SW480 (cell line): ENCODE measurements at regions not wholly inside any gene's neighbourhood (a gene's known extent, or its start where the extent isn't known, plus 50 kb on each side); places are given as distances from the start of the nearest gene placed in this dataset.

Experiments used
- DNase-seq: peaks from one replicate; pipeline ENCODE4 v3.0.0-alpha.2; 2016; ENCODE audit warnings: low spot score

- DNase-seq, result peak; percentile 97
Measured at GRCh38 chr21:35256468-35256988, 207.4 kb upstream of the RUNX1 start.

DNA sequence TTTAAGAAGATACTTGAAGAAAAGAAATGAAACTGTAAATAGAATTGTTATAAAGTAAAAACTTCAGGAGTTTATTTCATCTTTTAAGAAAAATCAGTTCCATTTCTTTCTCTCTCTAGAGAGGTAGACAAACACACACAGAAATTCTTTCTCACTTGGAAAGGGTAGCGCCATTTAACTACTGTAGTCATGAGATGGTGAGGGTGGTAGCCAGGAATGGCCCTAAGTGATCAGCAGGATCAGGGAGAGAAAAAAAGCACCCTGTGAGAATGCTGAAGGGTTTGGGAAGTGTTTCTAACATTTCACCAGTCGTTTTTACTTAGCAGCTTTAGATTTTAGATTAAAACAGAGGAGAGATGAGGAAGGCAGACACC, 205.7 kb upstream of the RUNX1 start:
- no peak for DNase-seq

GRCh38 chr21:35254006-35254764, 205.1 kb upstream of the RUNX1 start:
- peak; percentile 44 for DNase-seq

DNA sequence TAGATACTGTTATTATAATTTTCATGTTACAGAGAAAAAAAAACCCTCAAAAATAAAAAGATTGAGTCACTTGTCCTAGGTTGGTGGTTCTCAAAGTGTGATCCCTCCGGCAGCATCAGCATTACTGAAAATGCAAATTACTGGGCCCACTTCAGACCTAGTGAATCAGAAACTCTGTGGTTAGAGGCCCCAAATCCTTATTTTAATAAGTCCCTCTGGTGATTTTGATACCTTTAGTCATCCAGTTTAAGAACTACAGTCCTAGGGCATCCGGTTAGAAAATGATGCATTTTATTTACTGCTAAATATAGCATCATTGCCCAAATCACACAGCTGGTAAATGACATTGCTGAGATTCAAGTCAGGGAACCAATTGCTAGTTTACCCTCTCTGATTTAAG, 203.7 kb upstream of the RUNX1 start:
- no peak for DNase-seq

DNA sequence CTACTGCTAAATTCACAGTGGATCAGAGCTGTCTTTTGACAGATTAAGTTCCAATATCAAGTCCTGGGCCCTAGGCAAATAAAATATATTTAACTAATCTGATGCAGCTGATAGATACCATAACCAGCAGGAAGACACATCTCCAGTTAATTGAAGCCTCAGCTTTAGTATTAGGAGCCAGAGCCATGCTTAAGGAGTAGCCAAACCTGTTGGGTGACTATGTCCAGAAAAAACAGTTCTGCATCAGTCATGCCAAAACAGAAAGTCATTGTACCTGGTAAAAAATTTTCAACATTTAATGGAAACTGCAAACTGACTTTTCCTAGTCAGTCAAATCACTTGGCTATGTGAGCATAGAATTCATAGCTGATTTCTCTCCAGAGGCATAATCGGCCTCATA, 200.5 kb upstream of the RUNX1 start:
- no peak for DNase-seq

DNA sequence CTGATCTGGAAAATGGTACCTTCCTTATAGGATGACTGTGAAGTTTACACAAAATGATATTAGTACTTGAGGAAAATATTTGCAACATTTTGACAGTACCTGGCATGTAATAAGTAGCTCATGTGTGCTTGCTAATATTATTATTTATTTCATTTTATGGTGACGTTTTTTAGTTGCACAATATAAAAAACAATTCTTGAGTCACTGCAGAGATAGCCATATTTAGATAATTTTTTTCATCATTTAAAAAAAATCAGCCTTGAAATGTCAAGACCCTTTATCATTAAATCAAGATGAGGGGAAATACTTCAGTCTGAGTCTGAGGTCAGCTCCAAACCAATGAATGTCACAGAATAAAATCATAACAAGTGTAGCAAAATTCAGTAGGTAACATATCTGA, 196.8 kb upstream of the RUNX1 start:
- no peak for DNase-seq

GRCh38 chr21:35244514-35244913, 195.4 kb upstream of the RUNX1 start:
- DNase-seq, result no peak

GRCh38 chr21:35243171-35243570, 194.1 kb upstream of the RUNX1 start:
- DNase-seq, result no peak

DNA sequence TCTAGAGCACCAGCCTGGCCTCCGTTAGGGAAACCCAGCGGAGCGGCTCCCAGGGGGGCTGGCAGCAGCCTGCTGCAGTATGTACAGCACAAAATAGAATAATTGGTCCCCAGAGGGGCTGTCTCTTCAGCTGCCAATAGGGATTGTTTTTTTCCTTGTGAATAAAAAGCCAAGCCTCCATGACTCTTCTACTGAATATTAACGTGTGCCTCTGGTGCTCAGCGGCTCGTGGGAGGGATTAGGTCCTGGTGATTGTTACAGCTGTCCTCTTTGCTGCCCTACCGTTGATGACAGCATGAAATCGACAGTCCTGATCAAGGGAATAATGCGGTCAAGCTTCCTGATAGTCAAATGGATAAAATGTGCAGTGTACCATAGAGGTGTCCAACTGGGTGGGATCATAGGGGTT, 190.7 kb upstream of the RUNX1 start:
- no peak for DNase-seq

DNA sequence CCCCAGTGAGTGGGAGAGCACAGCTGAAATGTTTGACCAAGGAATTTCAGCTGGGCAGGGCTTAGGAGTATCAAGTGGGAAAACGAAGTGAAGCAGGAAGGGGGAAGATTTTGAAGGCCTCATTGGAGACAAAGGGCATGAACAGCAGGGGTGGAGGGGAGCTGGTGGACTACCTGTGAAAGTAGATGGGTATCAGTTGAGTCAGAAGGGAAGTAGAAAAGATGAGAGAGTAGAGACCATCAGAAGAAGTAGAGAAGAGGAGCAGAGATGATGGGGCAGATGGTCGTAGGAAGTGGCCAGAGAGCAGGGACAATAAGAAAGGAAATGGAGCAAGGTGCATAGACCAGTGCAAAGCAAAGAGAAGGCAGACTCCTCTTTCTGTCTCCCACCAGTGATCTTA, 189.0 kb upstream of the RUNX1 start:
- no peak for DNase-seq

DNA sequence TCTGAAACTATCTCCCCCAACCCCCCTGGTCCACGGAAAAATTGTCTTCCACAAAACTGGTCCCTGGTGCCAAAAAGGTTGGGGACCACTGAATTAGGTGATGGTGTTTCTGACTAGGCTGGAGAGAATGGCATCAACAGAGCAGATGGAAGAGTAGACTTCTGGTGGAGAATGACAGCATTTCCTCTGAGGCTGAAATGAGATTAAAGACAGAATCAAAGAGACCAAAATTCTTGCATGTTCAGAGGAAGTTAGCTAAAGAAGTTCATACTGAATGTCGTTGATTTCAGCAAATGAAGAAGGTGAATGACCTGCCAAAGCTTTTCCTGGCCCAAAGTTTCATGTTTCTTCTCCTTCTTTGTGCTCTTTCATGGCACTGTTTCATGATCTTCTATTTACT, 188.2 kb upstream of the RUNX1 start:
- DNase-seq, result no peak

DNA sequence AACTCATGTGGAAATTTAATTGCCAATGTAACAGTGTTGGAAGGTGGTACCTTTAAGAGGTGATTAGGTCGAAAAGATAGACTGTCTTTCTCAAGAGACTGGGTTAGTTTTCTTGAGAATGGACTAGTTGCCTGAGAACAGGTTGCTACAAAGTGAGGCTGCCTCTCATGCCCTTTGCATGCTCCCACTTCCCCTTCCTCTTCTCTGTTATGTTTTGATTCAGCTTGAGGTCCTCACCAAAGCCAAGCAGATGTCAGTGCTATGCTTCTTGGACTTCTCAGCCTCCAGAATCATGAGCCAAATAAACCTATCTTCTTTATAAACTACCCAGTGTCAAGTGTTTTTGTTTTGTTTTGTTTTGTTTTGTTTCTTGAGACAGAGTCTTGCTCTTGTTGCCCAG, 187.0 kb upstream of the RUNX1 start:
- DNase-seq, result no peak

- no peak for DNase-seq
Measured at GRCh38 chr21:35234725-35235124, 185.6 kb upstream of the RUNX1 start.

- no peak for DNase-seq
Measured at GRCh38 chr21:35233756-35234155, 184.7 kb upstream of the RUNX1 start.

GRCh38 chr21:35232545-35233176, 183.6 kb upstream of the RUNX1 start:
- DNase-seq, result peak; percentile 95

GRCh38 chr21:35231090-35231489, 182.0 kb upstream of the RUNX1 start:
- DNase-seq, result peak; percentile 82

DNA sequence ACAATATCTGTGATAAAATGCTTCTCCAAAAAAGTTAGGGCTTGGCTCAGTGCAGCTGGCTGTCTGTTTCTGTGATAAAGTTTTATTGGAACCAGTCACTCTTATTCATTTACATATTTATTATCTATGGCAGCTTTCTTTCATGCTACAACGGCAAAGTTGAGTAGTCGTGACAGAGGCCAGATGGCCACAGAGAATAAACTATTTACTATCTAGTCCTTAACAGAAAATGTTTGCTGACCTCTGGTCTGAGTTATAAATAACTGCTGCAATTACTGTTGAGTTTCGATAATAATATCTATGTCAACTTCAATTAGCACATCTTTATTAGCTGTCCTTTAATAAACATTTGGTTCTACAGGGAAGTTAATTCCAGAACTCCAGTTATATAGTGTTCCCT, 180.2 kb upstream of the RUNX1 start:
- peak; percentile 41 for DNase-seq

- DNase-seq, result peak; percentile 85
Measured at GRCh38 chr21:35227786-35228185, 178.7 kb upstream of the RUNX1 start.

DNA sequence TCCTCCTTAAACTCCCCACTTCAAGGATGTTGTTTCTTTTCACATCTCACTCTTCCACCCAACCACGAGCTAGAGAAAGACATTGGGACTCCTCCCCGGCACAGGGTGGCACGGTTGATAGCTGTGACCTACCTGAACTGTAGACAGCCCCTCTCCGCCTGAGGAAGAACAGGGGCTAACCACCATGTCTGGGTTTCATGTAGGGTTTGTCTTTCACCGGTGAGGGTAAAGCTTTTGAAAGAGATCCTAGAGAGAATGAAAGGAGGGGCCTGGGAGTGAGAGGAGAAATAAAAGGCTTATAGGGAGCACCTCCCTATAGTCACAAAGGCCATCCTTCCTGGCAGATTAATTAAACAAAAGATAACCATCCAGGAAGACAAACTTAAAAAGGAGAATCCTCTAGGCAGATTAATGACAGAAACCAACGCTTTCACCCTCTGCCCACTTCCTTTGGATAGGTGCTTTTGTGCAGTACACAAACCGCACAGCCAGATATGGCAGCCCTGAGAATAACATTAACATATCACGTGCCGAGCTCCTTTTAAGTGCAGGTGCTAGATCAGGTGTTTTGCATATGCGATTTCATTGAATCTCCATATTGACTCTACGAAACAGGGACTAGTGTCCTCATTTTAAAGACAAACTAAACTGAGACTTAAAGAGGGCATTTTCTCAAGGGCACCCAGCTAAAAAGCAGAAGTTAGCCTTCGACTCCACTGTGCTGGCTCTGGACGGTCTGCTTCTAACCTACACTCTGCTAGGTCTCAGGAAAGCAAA, 178.1 kb upstream of the RUNX1 start:
- peak; percentile 97 for DNase-seq

- peak; percentile 82 for DNase-seq
Measured at GRCh38 chr21:35226328-35226727, 177.2 kb upstream of the RUNX1 start.

GRCh38 chr21:35225573-35225972, 176.5 kb upstream of the RUNX1 start:
- no peak for DNase-seq

DNA sequence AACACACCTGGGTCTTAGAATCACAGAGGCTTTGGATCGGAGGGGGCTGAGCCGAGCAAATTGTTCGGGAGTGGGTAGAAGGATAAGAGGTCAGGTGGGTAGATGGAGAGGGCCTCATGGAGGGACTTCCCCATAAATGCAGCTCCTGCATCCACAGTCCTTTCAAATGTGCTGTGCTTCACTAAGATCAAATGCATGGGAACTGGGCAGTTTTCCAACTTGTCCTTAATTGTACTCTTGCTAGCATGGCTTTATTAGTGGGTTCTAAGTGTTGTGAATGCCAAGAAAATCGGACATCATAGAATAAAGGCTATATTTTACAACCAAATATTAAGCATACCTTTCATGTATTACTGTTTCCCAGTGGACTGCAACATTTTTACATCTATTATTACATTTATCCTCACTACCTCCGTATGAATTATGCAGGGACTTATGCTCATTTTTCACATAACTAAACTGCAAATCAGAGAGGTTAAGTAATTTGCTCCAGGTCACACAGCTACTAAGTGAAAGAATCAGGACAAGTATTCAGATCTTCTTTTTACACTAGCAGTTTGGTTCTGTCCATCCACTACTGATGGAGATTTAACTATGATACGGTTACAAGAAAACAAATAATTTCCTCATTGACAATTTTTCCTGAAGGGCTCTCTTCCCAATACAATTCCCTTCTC, 174.5 kb upstream of the RUNX1 start:
- DNase-seq, result no peak
